KMS-11 (cell line): ENCODE measurements at regions not wholly inside any gene's neighbourhood (a gene's known extent, or its start where the extent isn't known, plus 50 kb on each side); places are given as distances from the start of the nearest gene placed in this dataset.

Experiments used
- H2AFZ ChIP-seq: fragments of 200-600 bp; sonication (generic); 2 replicates; pipeline ENCODE4 v1.6.1; 2016; ENCODE audit warnings: antibody characterized with exemption, mixed run types, low read depth
- H3K27ac ChIP-seq: fragments of 200-600 bp; sonication (generic); 2 replicates; pipeline ENCODE4 v1.6.1; 2016; ENCODE audit warnings: mild to moderate bottlenecking, mixed run types
- H3K27me3 ChIP-seq: fragments of 200-600 bp; sonication (generic); 2 replicates; pipeline ENCODE4 v1.6.1; 2017; ENCODE audit warnings: mild to moderate bottlenecking, low read depth, mixed run types, moderate library complexity; ENCODE audit not compliant: insufficient read depth
- H3K36me3 ChIP-seq: fragments of 200-600 bp; sonication (generic); 2 replicates; pipeline ENCODE4 v1.6.1; 2017; ENCODE audit warnings: mild to moderate bottlenecking, mixed run types; ENCODE audit not compliant: insufficient read depth
- H3K4me1 ChIP-seq: fragments of 200-600 bp; sonication (generic); 2 replicates; pipeline ENCODE4 v1.6.1; 2016; ENCODE audit warnings: mild to moderate bottlenecking, low read depth, mixed run types; ENCODE audit not compliant: poor library complexity, severe bottlenecking
- H3K4me2 ChIP-seq: fragments of 200-600 bp; sonication (generic); 2 replicates; pipeline ENCODE4 v1.7.0; 2016; ENCODE audit warnings: mild to moderate bottlenecking, mixed run types
- H3K4me3 ChIP-seq: fragments of 200-600 bp; sonication (generic); IDR thresholded peaks from 2 replicates; pipeline ENCODE4 v1.6.1; 2017; ENCODE audit warnings: low read depth, low read length, mixed read lengths; ENCODE audit not compliant: insufficient read depth
- H3K79me2 ChIP-seq: fragments of 200-600 bp; sonication (generic); 2 replicates; pipeline ENCODE4 v1.6.1; 2016; ENCODE audit warnings: low read depth, mixed run types; ENCODE audit not compliant: insufficient read depth
- H3K9ac ChIP-seq: fragments of 200-600 bp; sonication (generic); 2 replicates; pipeline ENCODE4 v1.6.1; 2016; ENCODE audit warnings: mild to moderate bottlenecking, mixed run types
- H4K20me1 ChIP-seq: fragments of 200-600 bp; sonication (generic); 2 replicates; pipeline ENCODE4 v1.6.1; 2016; ENCODE audit warnings: mild to moderate bottlenecking, mixed run types; ENCODE audit not compliant: insufficient read depth
- CTCF ChIP-seq: fragments of 200-600 bp; sonication (generic); conservative IDR thresholded peaks from 2 replicates; pipeline ENCODE4 v1.6.1; 2017; ENCODE audit warnings: low read depth, mild to moderate bottlenecking, antibody characterized with exemption, low read length, moderate library complexity, mixed read lengths

DNA sequence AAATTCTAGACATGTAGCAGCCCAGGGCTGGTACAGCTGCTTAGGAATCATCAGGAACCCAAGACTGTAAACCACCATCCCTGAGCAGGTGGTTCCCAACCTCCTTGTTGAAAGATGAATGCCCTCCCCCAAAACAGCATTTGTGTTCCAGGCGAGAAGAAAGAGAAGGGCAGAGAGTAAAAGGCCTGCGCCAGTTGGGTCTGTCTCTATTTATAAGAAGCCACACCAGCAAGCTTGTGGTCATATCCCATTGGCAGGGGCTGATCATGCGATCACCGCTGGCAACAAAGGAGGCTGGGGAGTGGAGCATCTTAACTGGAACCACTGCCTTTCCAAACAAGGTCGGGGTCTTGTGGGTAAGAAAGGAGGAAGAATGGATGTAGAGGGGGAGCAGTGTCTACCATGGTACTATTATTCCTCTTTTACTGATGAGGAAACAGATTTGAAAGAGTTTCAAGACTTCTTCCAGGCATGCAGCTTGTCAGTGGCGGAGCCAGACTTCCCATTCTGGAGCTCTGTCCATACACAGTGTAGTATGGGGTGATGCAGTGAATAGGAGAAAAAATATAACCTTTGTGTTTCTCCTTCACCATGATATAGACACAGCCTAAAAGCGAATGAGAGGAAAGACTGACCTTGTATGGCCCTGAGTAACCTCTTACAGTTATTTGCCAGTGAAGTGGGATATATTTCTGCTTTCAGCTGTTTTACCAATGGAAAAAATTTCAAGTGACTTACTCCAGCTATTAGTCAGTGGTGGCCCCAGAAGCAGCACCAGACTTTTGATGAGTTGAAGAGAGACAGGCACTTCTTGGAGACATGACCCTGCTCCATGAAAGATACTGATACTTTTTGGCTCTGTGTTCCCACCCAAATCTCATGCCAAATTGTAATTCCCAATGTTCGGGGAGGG, 222.6 kb downstream of the ABHD5 start:
- Histone ChIP-seq H3K27me3 (no peaks in the 10 kb centered on the region), H4K20me1 (no peaks in the 10 kb centered on the region), H2AFZ (no peak overlapping the region), H3K79me2 (no peaks in the 10 kb centered on the region), H3K9ac (no peak overlapping the region), H3K4me2 (no peak overlapping the region), H3K4me1 (no peaks in the 10 kb centered on the region), H3K27ac (no peak overlapping the region), H3K4me3 (no peak overlapping the region), H3K36me3 (no peaks in the 10 kb centered on the region)
- no peak for TF ChIP-seq CTCF

- H3K79me2 ChIP-seq: no peaks in the 10 kb centered on the region
- H3K4me1 ChIP-seq: no peaks in the 10 kb centered on the region
- H2AFZ ChIP-seq: no peak overlapping the region
- H3K36me3 ChIP-seq: no peaks in the 10 kb centered on the region
- no peak overlapping the region for H3K9ac ChIP-seq
- H3K27me3 ChIP-seq: no peaks in the 10 kb centered on the region
- no peak overlapping the region for H3K4me2 ChIP-seq
- no peaks in the 10 kb centered on the region for H4K20me1 ChIP-seq
- no peak overlapping the region for H3K4me3 ChIP-seq
- TF ChIP-seq CTCF: no peak
- H3K27ac ChIP-seq: no peak overlapping the region
Measured at GRCh38 chr3:43914269-43914668, 223.5 kb downstream of the ABHD5 start.

DNA sequence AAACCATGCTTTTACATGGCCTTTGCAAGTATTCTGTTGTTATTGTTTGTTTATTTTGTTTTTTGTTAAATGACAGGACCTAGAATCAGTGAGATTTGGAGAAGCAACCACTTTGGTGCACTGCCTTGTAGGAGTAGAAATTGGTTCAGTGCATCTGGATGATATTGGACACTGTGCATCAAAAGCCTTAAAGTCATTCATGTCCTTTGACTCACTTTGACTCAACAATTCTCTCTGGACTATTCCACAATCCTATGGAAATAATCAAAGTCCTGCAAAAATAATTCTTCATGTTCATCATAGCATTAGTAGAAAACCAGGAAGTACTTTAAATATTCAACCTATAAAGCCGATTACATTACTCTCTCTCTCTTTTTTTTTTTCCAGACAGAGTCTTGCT, 224.8 kb downstream of the ABHD5 start:
- Histone ChIP-seq H3K4me3 (no peak overlapping the region), H3K79me2 (no peaks in the 10 kb centered on the region), H3K4me2 (no peak overlapping the region), H3K36me3 (no peaks in the 10 kb centered on the region), H4K20me1 (no peaks in the 10 kb centered on the region), H3K27ac (no peak overlapping the region), H3K9ac (no peak overlapping the region), H3K4me1 (no peaks in the 10 kb centered on the region), H2AFZ (no peak overlapping the region), H3K27me3 (no peaks in the 10 kb centered on the region)
- TF ChIP-seq CTCF: no peak

DNA sequence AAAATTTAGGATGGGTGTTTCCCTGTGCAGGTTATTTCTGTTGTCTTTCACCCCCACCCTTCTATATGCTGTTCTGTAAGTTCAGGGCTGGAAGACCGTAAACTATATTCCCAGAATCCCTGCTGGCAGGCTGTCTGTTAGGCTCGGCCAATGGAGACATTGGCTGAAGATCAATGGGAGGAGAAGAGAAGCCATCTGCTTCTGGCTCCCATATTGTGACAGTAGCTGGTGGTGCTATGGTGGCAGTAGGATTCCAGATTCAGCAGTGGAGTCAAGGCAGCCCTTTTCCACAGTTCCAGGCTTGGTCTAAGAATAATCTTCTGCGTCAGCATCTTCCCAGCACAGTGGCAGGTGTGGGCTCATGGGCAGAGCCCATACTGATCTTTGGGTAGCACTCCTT, 226.6 kb downstream of the ABHD5 start:
- H3K79me2 ChIP-seq: no peaks in the 10 kb centered on the region
- no peaks in the 10 kb centered on the region for H3K4me1 ChIP-seq
- no peak for TF ChIP-seq CTCF

More for the DNA sequence above, 226.6 kb downstream of the ABHD5 start:
- Histone ChIP-seq H3K27me3 (no peaks in the 10 kb centered on the region), H3K4me2 (no peak overlapping the region), H3K27ac (no peak overlapping the region), H2AFZ (no peak overlapping the region), H4K20me1 (no peaks in the 10 kb centered on the region), H3K36me3 (no peaks in the 10 kb centered on the region), H3K9ac (no peak overlapping the region), H3K4me3 (no peak overlapping the region)
